Erythroblast (primary cell): ENCODE measurements at regions not wholly inside any gene's neighbourhood (a gene's known extent, or its start where the extent isn't known, plus 50 kb on each side); places are given as distances from the start of the nearest gene placed in this dataset.

Experiments
- DNase-seq, 2 experiments: peaks; one replicate each; lab custom pipeline; 2025; lab: John Stamatoyannopoulos, UW
- GATA1 ChIP-seq: IDR thresholded peaks from 2 replicates; pipeline ENCODE4 v1.6.1; 2011; ENCODE audit warnings: low read depth, mild to moderate bottlenecking, control low read depth, low read length, moderate library complexity
- POLR2A ChIP-seq: IDR thresholded peaks from 2 replicates; pipeline ENCODE4 v1.6.1; 2011; ENCODE audit warnings: mild to moderate bottlenecking, low read length

DNA sequence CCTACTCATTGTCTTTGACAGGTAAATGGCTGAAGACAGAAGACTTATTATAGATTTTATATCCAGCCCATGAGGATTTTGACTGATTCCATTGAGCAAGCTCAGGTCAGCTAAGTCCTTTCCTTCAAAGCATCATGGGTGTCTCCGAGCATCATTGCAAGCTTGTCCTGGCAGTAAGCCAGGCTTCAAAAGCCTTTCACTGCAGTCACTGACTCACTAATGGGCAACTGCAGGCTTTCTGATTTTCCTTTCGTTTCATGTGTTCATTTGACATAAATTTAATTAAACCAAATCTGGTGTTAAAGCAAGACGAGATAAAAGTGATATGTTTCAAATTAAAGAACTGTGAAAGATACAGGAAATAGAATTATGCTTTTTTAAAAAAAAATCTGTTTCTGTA is 426.2 kb downstream of the ANXA1 start:
- DNase-seq, result no peak
- no peak for TF ChIP-seq POLR2A
- no peak for TF ChIP-seq GATA1

- no peak for DNase-seq
- TF ChIP-seq POLR2A, result no peak
- no peak for TF ChIP-seq GATA1
Measured at GRCh38 chr9:73579823-73580222, 428.2 kb downstream of the ANXA1 start.

DNA sequence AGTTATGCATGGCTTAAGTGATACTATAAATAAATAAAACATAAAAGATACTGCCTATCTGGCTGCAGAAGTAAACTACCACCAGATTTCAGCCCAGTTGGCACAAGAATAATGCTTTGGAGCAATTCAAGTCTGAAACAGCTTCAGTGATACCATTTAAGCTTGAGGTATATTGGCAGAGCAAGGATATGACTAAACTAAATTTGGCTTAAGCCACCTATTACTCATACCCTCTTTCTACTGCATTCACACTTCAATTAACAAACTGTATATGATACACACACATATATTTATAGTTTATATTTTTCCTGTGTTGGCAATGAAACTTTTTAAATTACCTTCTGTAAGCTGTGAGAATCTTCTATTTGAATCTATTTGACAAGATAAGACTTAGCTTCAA is 431.9 kb downstream of the ANXA1 start:
- DNase-seq, result no peak

GRCh38 chr9:73595036-73595545 is 443.4 kb downstream of the ANXA1 start:
- DNase-seq, result no peak
- no peak for TF ChIP-seq GATA1
- no peak for TF ChIP-seq POLR2A

More for the DNA sequence above, 431.9 kb downstream of the ANXA1 start:
- TF ChIP-seq GATA1 (no peak), POLR2A (no peak)

DNA sequence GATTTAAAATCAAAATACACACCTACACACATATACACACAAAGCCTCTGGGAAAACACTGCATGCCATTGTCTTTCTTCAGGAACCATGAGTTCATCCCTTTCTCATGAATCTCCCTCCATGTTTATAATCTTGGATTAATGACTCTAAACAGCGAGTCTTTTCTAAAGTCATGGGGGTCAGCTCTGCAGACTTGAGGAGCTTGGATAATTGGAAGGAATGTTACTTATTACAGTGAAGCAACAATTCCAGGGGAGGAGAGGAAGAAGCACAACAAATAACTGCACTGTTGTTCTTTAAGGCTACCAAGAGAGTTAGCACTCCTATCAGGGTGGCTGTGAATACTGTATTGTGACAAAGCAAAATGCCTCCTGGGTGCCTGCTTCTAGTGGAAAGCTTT is 444.7 kb downstream of the ANXA1 start:
- no peak for DNase-seq
- TF ChIP-seq POLR2A (no peak), GATA1 (no peak)

- no peak for TF ChIP-seq GATA1
- TF ChIP-seq POLR2A, result no peak
- DNase-seq, result no peak
Measured at GRCh38 chr9:73597039-73597438, 445.4 kb downstream of the ANXA1 start.

DNA sequence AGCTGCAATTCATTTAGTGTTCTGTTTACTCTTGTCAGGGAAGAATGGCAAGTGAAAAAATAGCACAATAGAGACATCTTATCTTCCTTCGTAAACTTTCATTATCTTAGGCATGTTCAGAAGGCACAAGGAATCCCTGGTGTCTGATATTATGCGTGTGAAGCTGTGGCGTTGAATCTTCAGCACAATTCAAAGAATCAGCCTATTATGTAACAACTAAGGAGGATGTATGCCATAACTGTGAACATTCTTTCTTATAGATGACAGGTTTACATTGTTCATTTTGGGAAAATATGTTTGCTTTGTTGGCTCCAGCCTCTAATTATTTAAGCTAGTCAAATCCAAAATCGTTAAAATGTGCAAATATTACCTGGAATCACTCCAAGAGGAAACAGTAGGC is 446.1 kb downstream of the ANXA1 start:
- no peak for DNase-seq
- TF ChIP-seq GATA1 (no peak), POLR2A (no peak)

DNA sequence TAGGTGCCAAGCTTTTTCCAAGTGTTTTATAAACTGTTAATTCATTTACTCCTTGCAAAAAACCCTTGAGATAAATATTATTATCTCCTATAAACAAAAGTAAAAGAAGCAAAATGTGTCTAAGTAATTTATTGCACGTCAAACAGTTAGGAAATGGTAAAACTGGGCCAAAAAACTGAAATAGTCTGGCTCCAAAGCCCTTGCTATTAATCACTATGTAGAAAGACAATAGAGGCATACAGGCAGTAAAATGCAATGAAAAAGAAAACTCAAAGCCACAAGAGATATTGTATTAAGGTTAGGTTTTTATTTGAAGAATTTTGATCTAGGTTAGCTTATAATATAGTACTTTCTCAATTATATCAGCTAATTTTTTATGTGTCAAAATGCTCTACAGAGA is 457.7 kb downstream of the ANXA1 start:
- TF ChIP-seq POLR2A, result no peak
- no peak for TF ChIP-seq GATA1
- no peak for DNase-seq

DNA sequence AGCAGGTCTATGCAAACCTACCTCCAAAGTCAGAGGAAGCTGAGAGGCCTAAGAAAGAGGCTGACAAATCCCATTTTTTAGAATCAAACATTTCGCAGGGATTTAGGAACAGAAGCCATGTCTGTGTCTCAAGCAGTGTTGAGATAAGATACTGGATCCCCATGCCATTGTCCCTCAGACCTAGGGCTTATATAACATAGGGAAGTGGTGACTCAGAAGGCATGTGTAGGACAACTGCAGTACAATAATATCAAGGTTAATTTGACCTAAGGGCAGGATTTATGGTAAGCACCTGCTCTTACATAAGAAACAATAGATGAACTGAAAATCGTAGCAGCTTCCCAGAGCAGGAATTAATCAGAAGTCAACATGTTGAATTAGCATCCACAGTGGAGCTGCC is 459.4 kb downstream of the ANXA1 start:
- TF ChIP-seq GATA1 (no peak), POLR2A (no peak)
- no peak for DNase-seq

DNA sequence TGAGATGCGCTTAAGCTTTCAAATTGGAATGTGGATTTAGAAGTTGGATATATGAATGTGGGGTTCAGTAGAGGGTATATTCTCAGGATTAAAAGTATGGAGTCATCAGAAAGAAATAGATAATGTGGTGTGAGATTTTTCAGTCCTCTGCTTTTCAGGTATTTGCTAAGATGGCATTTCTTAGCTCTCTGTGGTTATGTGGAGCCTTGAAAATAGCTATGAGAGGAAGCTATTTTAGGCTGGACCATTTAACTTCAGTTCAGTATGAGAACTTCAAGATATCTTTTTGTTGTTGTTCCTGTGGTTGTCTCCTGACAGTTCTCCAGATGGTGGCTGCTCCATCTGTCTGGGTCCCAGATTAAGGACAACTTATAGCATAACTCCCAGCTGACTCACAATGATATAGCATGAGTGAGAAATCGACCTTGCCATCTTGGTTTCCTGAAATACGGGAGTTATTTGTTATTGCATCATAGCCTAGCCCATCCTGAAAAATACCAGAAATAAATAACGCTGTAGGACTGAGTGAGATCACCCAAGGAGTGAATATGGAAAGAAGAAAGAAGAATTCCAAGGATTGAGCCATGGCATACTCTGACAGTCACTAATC is 461.5 kb downstream of the ANXA1 start:
- TF ChIP-seq GATA1, result no peak
- no peak for TF ChIP-seq POLR2A
- DNase-seq, result no peak

- DNase-seq, result peak in 1 of 2 experiments; percentile 0
Measured at GRCh38 chr9:73615557-73615956, 463.9 kb downstream of the ANXA1 start.

DNA sequence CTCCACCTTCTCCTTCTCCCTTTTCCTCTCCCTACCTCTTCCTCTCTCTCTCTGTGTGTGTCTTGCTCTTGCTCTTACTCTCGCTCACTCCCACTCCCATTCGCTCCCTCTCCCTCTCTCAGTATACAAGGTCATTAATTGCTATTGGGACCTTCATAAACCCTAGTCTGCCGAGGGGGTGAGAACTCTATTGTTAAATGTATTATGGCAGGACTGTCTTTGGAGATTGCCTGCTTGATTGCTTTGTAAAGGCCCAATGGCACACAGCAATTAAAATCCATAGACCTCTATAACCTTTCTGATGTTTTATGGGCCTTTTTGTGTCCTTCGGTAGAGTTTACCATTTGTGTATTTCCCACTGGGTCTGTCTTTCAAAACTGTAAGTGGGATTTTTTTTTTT is 465.9 kb downstream of the ANXA1 start:
- no peak for TF ChIP-seq POLR2A
- TF ChIP-seq GATA1, result no peak
- no peak for DNase-seq

More at GRCh38 chr9:73615557-73615956, 463.9 kb downstream of the ANXA1 start:
- TF ChIP-seq POLR2A (no peak), GATA1 (no peak)

DNA sequence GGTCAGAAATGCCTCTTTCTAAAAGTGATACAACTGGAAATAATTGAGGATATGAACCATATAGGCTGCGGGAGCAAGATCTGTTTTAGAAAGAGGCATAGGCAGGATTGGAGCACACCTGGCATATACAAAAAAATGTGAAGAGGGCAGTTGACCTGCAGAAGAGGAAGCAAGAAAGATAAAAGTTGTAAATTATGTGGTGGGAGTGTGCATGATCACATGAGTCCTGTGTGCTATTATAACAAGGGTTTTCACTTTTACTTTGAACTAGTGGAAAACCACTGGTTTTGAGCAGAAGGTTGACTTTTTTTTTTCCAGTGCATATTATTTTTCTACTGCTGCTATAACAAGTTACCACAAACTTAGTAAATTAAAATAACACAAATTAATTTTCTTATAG is 489.3 kb downstream of the ANXA1 start:
- DNase-seq, result no peak
- no peak for TF ChIP-seq GATA1

DNA sequence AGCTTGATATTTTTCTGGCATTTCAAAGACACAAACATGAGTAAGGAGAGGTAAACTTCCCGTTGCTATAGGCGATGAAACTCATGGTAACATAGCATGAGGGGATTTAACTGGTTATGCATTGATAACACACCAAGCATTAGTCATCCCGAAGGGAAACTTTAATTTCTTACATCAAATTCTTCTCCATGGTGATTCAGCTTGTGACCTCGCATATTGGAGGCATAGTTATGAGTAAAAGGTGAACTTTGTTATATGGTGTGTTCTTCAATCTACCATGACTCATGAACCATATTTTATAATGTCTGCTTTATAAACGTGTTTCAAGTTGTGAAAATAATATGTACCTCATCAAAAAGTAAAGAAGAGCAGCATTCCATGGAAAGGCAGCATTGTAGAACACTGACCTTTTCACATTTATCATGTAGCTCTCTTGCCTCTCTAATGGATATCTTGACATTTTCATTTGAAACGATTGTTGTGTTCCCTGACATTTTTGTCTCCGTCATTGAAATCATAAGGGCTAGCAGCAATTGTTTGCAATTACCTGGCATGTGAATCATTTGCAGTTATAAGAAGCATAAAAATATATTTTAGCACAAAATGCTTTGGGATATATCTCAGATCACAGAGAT is 491.8 kb downstream of the ANXA1 start:
- TF ChIP-seq POLR2A (no peak), GATA1 (no peak)
- DNase-seq, result peak in 1 of 2 experiments; percentile 22

DNA sequence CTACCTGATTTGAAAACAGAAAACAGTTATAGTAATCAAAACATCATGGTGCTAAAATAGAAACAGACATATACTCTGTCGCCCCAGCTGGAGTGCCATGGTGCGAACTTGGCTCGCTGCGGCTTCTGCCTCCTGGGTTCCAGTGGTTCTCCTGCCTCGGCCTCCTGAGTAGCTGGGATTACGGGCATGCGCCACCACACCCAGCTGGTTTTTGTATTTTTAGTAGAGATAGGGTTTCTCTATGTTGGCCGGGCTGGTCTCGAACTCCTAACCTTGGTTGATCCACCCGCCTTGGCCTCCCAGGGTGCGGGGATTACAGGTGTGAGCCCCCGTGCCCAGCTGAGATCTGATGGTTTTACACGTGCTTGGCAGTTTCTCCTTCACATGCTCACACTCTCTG is 495.9 kb downstream of the ANXA1 start:
- TF ChIP-seq POLR2A, result no peak
- TF ChIP-seq GATA1, result no peak
- DNase-seq, result no peak
